HG03064 (cell line): ENCODE measurements at regions not wholly inside any gene's neighbourhood (a gene's known extent, or its start where the extent isn't known, plus 50 kb on each side); places are given as distances from the start of the nearest gene placed in this dataset.
A peak's percentile ranks its signal among the peaks of the same experiment; 100 is the strongest.
"Not testable (repeated sequence)": the region's sequence is repeated elsewhere in the genome, so short reads cannot be mapped to it uniquely, and the experiment has no call there.

Source experiments
- ATAC-seq: cut with Tn5 transposase; IDR thresholded peaks from one replicate; pipeline ENCODE4 v1.9.1; 2021; ENCODE audit warnings: low read depth; ENCODE audit not compliant: unreplicated experiment

DNA sequence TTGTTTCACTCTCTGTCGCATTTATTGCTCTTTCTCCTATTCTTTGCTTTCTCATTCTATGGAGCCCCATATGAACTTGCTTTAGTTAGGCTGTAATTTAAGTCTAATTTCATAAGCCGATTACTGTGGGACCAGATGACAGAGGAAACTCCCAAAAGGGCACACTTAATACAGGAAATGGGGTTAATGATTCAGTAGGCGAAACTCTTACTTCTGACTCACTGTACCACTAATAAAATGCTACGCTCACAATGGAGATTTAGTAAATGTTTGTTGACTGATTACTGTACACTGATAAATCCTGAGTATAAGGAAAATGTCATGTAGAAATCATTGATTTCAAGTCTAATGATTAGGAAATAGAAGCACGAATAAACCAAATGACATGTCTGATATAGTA, 276.4 kb downstream of the KLF5 start:
- peak; percentile 97 for ATAC-seq

- no peak for ATAC-seq
These were observed 275.6 kb downstream of the KLF5 start for GRCh38 chr13:73334445-73334844.

DNA sequence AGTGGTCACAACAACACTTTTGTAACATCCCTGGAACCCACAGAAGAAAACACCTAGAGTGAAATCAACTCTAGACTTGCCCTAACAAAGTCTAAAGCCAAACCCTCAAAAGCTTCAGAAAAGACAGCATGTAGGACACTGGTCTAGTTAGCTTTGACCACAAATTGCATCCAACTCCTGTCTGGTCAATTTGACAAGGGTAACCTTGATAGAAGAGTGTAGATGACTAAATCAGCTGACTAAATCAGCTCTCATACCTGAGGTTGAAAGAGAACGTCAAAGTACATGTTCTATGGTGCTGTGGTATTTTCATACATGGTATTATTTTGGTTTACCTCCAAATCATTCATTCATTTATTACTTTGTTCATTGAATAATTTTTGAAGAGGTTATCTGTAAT, 272.8 kb downstream of the KLF5 start:
- no peak for ATAC-seq

DNA sequence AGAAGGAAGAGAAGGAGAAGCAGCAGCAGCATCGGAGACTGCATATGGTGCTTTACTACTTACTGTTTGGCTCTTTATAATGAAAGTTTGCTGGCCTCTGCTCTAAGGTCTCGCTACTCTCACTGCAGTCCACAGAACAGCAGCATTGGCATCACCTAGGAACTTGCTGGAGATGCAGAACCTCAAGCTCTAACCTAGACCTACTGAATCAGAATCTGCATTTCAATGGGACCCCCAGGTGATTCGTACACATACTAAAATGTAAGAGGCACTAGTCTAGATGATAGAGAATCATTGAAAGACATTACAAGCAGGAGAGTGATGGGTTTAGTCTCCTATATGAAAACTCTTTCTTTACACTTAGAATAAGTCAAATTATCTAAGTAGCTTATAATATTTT, 270.6 kb downstream of the KLF5 start:
- ATAC-seq, result no peak

DNA sequence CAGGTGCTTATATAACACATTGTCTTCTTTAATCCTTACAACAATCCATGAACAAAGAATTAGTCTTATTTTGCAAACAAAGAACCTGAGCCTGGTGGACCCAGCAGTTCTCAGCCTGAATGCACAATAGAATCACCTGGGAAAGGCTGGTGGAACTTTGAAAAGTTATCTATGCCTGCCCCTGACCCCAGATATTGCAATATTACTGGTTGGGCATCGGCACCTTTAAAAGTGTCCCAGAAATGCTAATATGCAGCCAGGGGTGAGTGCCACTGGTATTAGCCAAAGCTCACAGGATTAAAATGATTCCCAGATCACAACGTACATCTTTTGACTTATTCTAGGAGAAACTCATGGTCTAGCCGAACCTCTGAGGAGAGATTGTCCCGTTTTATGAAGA, 268.8 kb downstream of the KLF5 start:
- no peak for ATAC-seq

DNA sequence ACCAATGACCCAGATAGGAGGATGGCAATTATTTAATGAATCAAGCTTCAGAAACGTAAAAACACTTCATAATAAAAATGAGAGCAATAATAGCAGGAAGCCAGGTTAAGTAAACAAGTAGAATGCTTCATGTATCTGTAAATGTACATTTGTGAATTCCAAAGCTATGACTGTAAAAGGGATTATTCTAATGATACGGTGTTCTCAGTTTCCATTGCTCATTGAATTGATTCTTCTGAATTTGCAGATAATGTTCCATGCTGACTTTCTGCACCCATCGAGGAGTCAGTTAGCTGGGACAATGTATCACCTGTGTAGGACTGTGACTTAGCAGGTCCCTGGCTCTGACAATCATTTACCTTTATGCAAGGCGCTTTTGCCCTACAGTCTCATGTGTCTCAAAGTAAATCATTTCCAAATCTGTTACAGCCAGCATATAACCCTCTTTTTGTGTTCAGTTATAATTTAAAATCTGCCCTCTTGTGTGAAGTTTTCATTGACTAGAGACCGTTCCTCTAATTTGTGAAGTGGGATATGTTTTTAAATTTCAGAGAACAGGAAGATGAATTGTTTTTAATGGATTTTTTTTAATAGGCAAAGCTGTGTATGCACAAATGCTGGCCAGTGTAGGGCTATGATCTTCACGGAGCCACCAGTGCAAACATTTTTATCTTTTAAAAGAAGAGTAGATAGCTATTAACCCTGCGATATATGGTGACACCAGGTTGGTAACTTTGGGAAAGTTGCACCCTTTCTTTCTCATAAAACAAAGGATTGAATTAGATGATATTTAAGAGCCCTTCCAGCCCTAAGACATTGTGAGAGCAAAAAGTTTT, 267.1 kb downstream of the KLF5 start:
- ATAC-seq, result no peak

GRCh38 chr13:73324842-73325722, 266.3 kb downstream of the KLF5 start:
- no peak for ATAC-seq

- no peak for ATAC-seq
These were observed 264.8 kb downstream of the KLF5 start for GRCh38 chr13:73323615-73324014.

- ATAC-seq, result no peak
These were observed 262.2 kb downstream of the KLF5 start for GRCh38 chr13:73321043-73321442.

DNA sequence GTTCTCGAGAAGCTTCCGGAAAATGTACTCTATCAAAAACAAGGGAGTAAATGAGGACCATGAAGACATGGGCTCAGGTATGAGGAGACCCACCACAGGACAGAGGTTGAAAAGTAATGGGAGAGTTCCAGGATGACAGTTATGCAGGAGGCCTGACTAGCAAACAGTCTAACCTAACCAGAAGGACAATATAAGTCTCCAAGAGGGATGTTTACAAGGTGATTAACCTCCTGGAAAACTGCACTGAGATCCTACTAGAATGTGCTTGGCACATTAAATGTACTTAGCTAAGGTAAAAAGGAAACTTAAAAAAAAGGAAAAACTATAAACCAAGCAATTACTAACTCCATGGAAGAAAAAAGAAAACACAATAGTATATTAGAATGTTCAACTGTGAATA, 258.3 kb downstream of the KLF5 start:
- no peak for ATAC-seq

DNA sequence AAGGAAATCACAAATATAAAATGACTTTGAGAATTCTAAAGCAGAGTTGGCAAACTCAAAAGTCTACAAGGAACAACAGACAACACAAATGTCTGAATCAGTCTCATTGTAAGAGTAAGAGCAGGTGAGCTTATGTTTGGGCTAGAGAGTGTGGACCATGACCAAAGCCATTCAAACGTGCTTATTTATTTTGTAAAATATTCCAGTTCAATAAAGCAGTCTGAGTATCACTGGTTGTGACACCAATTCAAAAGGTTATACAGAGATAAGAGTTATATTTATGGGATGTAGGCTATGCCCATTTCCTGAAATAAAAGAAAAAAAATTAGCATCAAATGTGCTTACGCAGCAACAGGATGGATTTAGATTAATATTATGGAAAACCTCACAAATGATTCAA, 251.6 kb downstream of the KLF5 start:
- ATAC-seq, result no peak

DNA sequence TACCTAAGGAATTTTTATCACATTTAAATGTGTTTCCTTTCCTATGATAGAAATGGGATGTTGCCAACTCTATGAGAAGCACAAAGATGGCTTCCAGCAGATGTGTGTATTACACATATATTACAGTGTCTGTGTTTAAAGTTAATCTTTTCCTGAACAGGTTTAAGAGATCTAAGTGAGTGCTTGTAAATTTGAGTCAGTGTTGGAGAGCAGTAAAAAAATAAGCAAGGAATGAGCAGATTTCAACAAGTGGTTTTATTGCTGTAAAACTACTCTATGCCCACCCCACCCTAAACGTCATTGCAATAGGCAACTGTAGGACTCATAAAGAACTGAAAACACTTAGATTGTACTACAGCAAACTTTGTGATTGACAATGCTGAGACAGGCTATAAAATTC, 248.7 kb downstream of the KLF5 start:
- no peak for ATAC-seq

- no peak for ATAC-seq
These were observed 247.9 kb downstream of the KLF5 start for GRCh38 chr13:73306688-73307087.

DNA sequence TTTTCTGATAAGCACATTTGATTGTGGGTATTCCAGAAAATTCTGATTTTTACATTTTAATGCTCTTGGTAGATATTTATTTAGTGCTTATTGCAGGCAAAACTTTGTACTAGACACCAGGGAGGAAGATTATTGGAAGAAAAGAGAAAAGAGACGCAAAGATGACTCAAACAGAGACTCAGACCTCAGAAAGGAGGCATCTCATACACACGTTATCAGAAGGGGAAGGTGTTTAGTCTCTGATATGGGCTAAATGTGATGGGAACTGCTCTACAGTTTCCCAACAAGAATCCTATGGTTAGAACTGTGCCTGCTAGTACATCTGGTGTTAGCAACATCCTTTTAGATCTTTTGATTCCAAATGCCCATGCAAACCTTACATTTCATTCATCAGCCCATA, 245.6 kb downstream of the KLF5 start:
- no peak for ATAC-seq

GRCh38 chr13:73303851-73304250, 245.0 kb downstream of the KLF5 start:
- no peak for ATAC-seq

GRCh38 chr13:73301622-73302021, 242.8 kb downstream of the KLF5 start:
- ATAC-seq, result not testable (repeated sequence)

- ATAC-seq, result no peak
These were observed 242.1 kb downstream of the KLF5 start for GRCh38 chr13:73300718-73301425.

DNA sequence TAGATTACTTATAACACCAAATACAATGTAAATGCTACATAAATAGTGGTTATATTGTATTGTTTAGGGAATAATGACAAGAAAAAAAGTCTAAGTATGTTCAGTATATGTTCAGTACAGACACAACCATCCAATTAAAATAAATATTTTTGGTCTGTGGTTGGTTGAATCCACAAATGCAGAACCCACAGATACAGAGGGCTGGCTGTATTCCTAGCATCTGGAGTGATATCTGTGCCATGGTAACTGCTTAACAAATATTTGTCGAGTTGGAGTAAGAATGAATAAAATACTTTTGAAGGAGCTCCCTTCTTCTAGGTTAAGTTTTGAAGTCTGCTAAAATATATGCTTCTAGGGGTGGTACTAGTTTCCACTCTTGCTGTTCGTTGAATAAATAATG, 241.0 kb downstream of the KLF5 start:
- no peak for ATAC-seq

- no peak for ATAC-seq
These were observed 235.2 kb downstream of the KLF5 start for GRCh38 chr13:73293913-73294523.

- no peak for ATAC-seq
These were observed 233.3 kb downstream of the KLF5 start for GRCh38 chr13:73292127-73292526.

GRCh38 chr13:73290844-73291243, 232.0 kb downstream of the KLF5 start:
- ATAC-seq, result no peak
